A172 (cell line): ENCODE measurements at regions not wholly inside any gene's neighbourhood (a gene's known extent, or its start where the extent isn't known, plus 50 kb on each side); places are given as distances from the start of the nearest gene placed in this dataset.
"Not testable (repeated sequence)": the region's sequence is repeated elsewhere in the genome, so short reads cannot be mapped to it uniquely, and the experiment has no call there.

ENCODE experiments used
- DNase-seq: peaks from one replicate; pipeline ENCODE4 v3.0.0-alpha.2; 2015; ENCODE audit warnings: low spot score

DNA sequence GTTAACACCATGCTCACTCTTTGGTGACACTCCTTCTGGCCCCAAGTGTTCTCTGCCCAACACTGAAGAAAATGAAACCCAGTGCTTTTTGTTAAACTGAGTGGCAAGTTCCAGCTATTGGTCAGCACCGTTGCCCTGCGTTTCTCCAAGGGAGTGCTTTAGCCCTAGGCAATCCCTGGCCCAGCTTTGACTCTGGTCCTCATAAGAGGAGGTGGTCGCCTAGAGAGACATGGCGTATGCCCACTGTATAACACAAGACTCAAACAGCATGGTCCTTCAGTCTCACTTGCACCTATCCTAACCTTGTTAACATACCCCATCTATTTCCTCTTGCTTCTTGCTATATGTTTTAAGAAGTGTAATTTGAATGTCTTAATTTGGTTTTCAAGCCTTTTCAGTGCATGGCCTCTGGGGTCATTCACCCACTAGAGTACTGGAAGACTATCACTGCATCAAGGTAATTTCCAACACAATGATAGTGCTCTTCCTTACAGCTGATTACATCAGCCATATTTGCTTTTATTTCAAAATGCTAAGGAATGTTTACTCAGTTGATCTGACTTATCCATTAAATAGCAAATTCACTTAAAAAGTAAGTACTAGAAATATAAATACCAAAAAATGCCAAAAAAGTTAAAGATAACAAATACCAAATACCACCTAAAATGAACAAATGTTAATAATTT, 190.5 kb upstream of the SOX21 start:
- DNase-seq: no peak

DNA sequence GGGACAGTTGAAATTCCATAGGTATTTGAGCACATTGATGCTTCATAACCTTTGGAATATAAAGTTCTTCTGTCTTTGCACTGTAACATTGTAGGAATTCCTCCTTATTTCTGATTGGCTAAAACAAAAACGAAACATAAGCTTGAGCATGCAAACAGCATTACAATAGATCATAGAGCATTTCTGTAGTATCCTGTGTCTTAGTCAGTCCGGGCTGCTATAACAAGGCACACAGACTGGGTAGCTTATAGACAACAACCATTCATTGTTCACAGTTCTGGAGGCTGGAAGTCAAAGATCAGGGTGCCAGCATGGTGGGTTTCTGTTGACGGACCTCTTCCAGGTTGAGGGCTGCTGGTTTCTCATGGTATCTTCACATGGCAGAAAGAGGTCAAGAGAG, 188.7 kb upstream of the SOX21 start:
- no peak for DNase-seq

DNA sequence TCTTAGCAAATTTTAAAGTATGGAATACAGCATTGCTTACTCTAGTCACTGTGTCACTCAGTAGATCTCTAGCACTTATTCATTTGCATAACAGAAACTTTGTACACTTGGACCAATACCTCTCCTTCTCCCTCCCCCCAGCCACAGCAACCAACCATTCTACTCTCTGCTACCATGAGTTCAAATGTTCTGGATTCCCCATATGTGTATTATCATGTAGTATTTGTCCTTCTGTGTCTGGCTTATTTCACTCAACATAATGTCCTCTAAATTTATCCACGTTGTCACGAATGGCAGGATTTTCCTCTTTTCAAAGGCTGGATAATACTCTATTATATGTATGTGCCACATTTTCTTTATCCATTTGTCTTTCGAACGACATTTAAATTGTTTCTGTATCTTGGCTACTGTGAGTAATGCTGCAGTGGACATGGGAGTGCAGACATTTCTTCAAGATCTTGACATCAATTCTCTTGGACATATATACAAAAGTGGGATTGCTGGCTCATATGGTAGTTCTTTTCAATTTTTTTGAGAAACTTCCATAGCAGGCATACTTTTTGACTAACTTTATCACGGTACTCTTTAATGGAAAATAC, 184.5 kb upstream of the SOX21 start:
- no peak for DNase-seq

- no peak for DNase-seq
These were observed 183.9 kb upstream of the SOX21 start for GRCh38 chr13:94896238-94896637.

GRCh38 chr13:94886191-94886590, 173.8 kb upstream of the SOX21 start:
- DNase-seq: peak; percentile 86

- DNase-seq: no peak
These were observed 168.1 kb upstream of the SOX21 start for GRCh38 chr13:94880463-94880862.

- DNase-seq: no peak
These were observed 166.3 kb upstream of the SOX21 start for GRCh38 chr13:94878602-94879165.

DNA sequence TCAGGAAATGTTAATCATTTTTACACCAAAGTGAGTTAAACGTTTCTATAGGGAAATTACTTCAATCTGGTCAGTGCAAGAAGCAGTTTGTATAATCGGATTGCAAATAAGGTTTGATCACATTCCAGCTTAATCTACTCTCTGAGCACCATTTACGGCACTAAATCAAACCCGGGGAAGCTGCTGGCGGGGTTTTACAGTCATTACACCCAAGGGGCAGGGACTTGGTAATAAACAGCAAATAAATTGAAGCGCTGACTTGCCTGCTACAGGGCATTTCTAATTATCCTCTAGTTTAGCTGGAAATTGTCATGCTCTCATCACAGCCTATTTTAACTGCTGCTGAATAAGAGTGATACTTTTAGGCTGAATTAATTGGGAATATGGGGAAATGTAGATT, 152.1 kb upstream of the SOX21 start:
- DNase-seq: no peak

GRCh38 chr13:94860981-94861407, 148.6 kb upstream of the SOX21 start:
- DNase-seq: peak; percentile 39

DNA sequence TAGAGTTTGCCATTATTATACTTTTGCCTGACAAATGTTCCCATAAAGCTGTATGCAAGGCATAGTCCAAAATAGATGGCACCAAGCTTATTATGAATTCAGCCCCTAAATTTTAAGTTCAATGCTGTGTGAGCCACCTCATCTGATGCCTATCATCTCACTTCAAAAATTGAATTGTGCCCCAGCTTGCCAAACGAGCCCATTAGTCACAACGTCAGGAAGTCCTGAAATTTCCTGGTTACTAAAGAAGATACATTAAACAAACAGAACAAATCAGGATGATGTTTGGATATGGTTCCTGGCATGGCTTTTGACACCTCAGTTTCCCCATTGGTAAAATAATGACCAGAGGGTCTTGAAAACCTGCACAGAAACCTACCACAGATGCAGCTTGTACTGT, 147.5 kb upstream of the SOX21 start:
- DNase-seq: no peak

DNA sequence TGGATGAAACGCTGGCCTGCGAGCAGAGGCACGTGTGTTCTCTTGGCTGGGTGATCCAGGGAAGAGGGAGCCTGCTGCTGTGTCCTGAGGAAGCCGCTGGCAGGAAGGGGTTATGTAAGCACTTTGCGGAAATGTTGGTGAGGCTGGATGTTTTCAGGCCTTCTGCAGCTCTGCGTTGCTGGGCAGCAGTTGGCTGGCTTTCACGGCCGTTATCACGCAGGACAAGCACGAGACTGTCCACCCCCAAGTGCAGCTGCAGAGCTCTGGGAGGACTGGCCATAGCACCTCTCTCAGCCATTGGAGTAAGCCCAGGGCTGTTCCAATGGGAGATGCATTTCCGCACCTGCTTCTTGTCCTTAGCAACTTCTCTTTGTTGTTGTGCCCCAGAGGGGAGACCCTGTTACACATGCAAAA, 146.9 kb upstream of the SOX21 start:
- no peak for DNase-seq

GRCh38 chr13:94858856-94859255, 146.5 kb upstream of the SOX21 start:
- DNase-seq: no peak

DNA sequence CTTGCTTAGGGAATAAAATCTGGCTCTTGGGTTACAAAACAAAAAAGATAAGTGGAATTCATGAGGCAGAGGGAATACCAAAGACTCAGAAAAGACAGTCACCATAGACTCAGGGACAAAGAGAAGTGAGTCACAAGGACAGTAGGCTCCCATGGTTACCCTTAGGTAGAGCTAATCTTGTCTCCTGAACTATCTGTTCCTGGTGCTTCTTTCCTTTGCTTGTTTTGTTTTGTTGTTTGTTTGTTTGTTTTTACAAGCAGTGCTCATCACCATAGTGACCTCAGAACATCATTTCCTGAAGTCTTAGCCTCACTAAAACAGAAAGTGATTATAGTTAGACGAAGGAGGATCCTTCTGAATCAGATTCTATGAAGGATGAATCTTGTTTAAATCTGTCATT, 142.3 kb upstream of the SOX21 start:
- no peak for DNase-seq

GRCh38 chr13:94851576-94851975, 139.2 kb upstream of the SOX21 start:
- no peak for DNase-seq

- DNase-seq: no peak
These were observed 136.9 kb upstream of the SOX21 start for GRCh38 chr13:94849254-94849653.

DNA sequence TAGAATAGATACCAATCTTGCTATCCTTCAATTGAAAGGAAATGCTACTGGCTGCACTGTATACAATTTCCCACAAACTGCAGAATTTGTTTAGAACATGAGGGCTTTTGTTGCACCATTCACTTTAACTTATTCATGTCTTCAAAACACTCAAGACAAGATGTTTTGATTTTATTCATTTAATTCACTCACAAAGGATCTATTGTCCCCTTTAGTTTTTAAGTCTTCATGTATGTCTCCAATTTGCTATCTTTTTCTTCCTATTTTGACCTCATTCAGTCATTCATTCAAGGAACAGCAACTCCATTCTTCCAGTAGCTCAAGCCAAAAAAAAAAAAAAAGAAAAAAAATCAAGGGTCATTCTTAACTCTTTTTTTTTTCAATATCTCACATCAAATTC, 130.6 kb upstream of the SOX21 start:
- no peak for DNase-seq

DNA sequence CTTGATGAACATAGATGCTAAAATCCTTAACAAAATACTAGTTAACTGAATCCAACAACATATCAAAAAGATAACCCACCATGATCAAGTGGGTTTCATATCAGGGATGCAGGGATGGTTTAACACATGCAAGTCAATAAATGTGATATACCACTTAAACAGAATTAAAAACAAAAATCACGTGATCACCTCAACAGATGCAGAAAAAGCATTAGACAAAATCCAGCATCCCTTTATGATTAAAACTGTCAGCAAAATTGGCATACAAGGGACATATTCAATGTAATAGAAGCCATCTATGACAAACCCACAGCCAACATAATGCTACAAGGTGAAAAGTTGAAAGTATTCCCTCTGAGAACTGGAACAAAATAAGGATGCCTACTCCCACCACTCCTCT, 124.7 kb upstream of the SOX21 start:
- DNase-seq: not testable (repeated sequence)

DNA sequence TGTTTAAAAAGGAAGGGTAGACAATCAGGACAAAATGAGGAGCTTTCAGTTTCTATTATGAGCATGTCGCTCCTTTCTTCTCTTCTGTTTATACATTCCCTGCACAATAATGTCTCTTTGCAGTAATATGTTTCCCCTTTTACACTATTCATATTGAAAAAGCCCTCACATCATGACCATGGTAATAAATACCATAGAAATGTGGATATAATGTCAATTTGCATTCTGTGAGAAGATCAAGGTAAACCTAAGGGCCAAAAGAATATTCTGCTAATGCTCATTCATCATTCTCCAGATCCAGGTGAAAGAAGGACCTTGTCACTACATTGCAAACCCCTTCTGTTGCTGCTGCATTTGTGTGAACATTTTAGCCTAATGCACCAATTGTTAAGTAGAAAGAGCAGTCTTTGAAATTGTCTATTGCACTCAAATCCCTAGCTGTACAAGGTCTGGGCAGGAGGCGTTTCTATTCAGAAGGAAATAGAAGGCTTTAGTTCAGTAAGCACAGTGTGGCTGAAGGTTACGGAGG, 117.6 kb upstream of the SOX21 start:
- no peak for DNase-seq

DNA sequence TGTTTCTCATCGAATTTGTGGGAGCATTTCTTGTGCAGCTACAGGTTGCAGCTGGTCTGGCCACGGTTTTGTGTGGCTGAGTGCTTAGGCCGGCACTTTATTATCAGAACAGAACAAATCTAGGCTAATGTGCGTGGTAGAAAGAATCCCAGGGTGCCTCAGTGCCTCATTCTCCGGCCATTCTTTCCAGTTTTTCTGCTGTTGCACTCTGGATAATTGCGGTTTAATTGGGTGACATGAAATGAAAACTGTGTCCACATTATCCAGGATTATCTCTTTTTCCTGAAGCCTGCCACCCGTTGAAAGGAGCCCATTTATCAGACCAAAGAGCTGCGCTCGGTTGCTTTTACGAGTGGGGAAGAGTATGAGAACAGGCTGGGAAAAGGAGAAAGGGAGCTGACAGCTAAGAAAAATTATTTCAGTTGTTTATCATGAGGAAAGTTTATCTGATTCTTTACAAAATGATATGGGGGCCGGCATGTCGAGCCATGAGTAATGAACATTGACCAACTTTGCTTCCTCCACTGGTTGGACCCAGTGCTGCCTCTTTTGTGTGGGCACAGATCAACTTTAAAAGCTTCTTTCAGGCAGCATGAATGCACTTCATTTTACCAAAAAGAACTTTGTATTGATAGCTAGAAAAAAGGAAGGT, 117.0 kb upstream of the SOX21 start:
- DNase-seq: no peak

- DNase-seq: no peak
These were observed 115.2 kb upstream of the SOX21 start for GRCh38 chr13:94827566-94827965.

DNA sequence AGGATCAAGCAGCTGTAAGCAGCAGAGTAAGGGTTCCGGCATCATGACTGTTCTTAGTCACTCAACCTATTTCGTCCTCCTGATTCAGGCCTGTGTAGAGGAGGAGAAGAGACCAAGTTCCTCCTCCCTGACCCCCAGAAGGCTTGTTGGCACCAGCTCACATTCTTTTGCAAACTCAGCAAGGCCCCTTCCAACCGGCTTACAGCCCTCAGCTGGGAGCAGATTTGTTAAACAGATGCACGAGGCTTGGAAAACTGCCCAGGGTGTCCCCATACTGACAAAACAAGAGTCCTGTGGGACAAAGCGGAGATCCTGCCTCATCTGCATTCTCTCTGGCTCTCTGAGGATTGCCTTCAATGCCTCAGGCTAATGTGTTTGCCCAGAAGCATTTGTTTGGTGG, 113.2 kb upstream of the SOX21 start:
- no peak for DNase-seq

DNA sequence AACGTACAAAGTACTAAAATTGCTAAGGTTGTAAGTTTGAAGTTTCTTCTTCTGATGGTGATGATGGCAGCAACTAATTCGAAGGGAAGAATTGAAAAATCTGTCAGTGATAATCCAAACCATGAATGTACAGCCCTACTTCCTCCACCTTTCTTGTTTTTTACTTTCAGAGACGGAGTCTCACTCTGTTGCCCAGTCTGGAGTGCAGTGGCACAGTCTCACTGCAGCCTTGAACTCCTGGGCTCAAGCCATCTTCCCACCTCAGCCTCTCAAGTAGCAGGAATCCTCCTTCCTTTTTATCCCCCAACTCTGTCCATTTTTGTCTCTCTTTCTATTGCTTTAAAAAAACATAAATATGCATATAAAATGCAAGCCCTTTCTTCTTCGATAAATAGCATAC, 112.3 kb upstream of the SOX21 start:
- DNase-seq: no peak

- no peak for DNase-seq
These were observed 110.0 kb upstream of the SOX21 start for GRCh38 chr13:94822356-94822755.
